ENCODE measurements at regions not wholly inside any gene's neighbourhood (a gene's known extent, or its start where the extent isn't known, plus 50 kb on each side); places are given as distances from the start of the nearest gene placed in this dataset.

DNA sequence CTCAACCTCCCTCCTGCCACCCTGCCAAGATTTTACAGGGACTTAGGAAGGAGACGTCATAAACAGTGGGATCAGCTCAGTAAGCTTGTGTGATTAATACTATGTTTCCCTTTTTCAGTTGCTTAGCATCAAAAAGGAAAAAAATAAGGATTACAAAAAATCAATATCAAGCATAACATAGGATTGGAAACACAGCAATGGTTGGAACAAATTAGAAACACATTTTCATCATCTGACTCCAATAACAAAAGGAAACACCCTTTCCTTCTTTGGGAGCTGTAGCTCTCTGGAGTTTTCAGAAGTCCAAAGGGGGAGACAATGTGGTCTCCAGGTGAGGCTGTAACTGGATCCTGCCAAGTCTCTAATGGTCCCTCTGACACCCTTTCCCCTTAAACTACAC is 233.4 kb downstream of the B3GLCT start:
- no peak for FAIRE-seq
- no peak for DNase-seq (ENCODE audit: low read depth, low spot score)
- H3K4me1 ChIP-seq (ENCODE audit: control insufficient read depth, extremely low read depth, insufficient read depth, low read length): no peaks in the 10 kb centered on the region
- no peak for TF ChIP-seq EZH2 (IDR thresholded peaks at IDR 0.05; ENCODE audit: low read length)
- TF ChIP-seq, protein P1, sequence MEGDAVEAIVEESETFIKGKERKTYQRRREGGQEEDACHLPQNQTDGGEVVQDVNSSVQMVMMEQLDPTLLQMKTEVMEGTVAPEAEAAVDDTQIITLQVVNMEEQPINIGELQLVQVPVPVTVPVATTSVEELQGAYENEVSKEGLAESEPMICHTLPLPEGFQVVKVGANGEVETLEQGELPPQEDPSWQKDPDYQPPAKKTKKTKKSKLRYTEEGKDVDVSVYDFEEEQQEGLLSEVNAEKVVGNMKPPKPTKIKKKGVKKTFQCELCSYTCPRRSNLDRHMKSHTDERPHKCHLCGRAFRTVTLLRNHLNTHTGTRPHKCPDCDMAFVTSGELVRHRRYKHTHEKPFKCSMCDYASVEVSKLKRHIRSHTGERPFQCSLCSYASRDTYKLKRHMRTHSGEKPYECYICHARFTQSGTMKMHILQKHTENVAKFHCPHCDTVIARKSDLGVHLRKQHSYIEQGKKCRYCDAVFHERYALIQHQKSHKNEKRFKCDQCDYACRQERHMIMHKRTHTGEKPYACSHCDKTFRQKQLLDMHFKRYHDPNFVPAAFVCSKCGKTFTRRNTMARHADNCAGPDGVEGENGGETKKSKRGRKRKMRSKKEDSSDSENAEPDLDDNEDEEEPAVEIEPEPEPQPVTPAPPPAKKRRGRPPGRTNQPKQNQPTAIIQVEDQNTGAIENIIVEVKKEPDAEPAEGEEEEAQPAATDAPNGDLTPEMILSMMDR (optimal IDR thresholded peaks at IDR 0.05 in 1 of 3, IDR thresholded peaks at IDR 0.05 in 1 of 3, conservative IDR thresholded peaks at IDR 0.05 in 1 of 3; ENCODE audit: extremely low read depth in 1 of 3, insufficient read depth in 2 of 3, low read length in 3 of 3): no peak
- no peaks in the 10 kb centered on the region for H3K9me3 ChIP-seq (ENCODE audit: control insufficient read depth, low read depth, low read length)
- H3K4me2 ChIP-seq (ENCODE audit: control insufficient read depth, extremely low read depth, insufficient read depth, low read depth, low read length): no peak overlapping the region
- peaks cover 2% of the 10 kb centered on the region for H3K27me3 ChIP-seq (ENCODE audit: control insufficient read depth, extremely low read depth, insufficient read depth, low read length)
- no peaks in the 10 kb centered on the region for H3K36me3 ChIP-seq (ENCODE audit: control insufficient read depth in 2 of 2, extremely low read depth in 1 of 2, insufficient read depth in 2 of 2, low read length in 2 of 2)
- no peak overlapping the region for H2AFZ ChIP-seq (ENCODE audit: control insufficient read depth, low read length)
- dilution Hi-C loops (cut with MboI; ENCODE audit: extremely low pct_ligation_motif_present, low sequenced_read_pairs): no loop called here
- no peaks in the 10 kb centered on the region for H3K9me1 ChIP-seq (ENCODE audit: control insufficient read depth, extremely low read depth, insufficient read depth, low read length)
- no peak overlapping the region for H3K27ac ChIP-seq (ENCODE audit: control insufficient read depth, insufficient read depth, low read length)
- no peak overlapping the region for H3K4me3 ChIP-seq (ENCODE audit: control insufficient read depth in 2 of 3, extremely low read depth in 1 of 3, insufficient read depth in 2 of 3, low read depth in 1 of 3, low read length in 3 of 3)
- H4K20me1 ChIP-seq (ENCODE audit: control insufficient read depth, extremely low read depth, insufficient read depth, low read length): no peaks in the 10 kb centered on the region
- H3K9ac ChIP-seq (ENCODE audit: control insufficient read depth, extremely low read depth, insufficient read depth, low read length): no peak overlapping the region
- no peaks in the 10 kb centered on the region for H3K79me2 ChIP-seq (ENCODE audit: control insufficient read depth, insufficient read depth, low read length)

DNA sequence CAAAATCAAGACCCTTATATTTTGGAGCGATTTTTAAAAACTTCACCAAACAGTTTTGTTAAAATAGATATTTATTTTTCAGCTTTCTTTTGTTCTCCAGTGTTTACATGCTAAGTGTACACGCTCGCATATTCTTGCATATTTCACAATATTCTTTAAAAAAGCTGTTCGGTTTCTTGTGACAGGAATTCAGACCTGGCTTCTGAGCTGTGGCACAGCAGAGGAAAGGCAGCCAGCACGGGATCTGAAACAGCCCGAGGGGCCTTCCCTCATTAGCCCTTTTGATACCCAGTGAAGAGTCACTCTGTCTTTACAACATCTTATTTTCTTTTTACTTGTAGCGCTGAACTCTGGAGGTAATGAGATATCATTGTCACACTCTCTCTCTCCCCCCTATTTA is 234.0 kb downstream of the B3GLCT start:
- no peak overlapping the region for H3K4me3 ChIP-seq (ENCODE audit: control insufficient read depth in 2 of 3, extremely low read depth in 1 of 3, insufficient read depth in 2 of 3, low read depth in 1 of 3, low read length in 3 of 3)
- H3K9me1 ChIP-seq (ENCODE audit: control insufficient read depth, extremely low read depth, insufficient read depth, low read length): no peaks in the 10 kb centered on the region
- FAIRE-seq: no peak
- H3K4me1 ChIP-seq (ENCODE audit: control insufficient read depth, extremely low read depth, insufficient read depth, low read length): no peaks in the 10 kb centered on the region
- no peaks in the 10 kb centered on the region for H3K9me3 ChIP-seq (ENCODE audit: control insufficient read depth, low read depth, low read length)
- no peak overlapping the region for H3K27ac ChIP-seq (ENCODE audit: control insufficient read depth, insufficient read depth, low read length)
- H3K9ac ChIP-seq (ENCODE audit: control insufficient read depth, extremely low read depth, insufficient read depth, low read length): no peak overlapping the region
- no peaks in the 10 kb centered on the region for H4K20me1 ChIP-seq (ENCODE audit: control insufficient read depth, extremely low read depth, insufficient read depth, low read length)
- H3K27me3 ChIP-seq (ENCODE audit: control insufficient read depth, extremely low read depth, insufficient read depth, low read length): peaks cover 2% of the 10 kb centered on the region
- H3K4me2 ChIP-seq (ENCODE audit: control insufficient read depth, extremely low read depth, insufficient read depth, low read depth, low read length): no peak overlapping the region
- TF ChIP-seq EZH2 (IDR thresholded peaks at IDR 0.05; ENCODE audit: low read length): no peak
- TF ChIP-seq, protein P1 (optimal IDR thresholded peaks at IDR 0.05 in 1 of 3, IDR thresholded peaks at IDR 0.05 in 1 of 3, conservative IDR thresholded peaks at IDR 0.05 in 1 of 3; ENCODE audit: extremely low read depth in 1 of 3, insufficient read depth in 2 of 3, low read length in 3 of 3): no peak
- no peaks in the 10 kb centered on the region for H3K79me2 ChIP-seq (ENCODE audit: control insufficient read depth, insufficient read depth, low read length)
- H3K36me3 ChIP-seq (ENCODE audit: control insufficient read depth in 2 of 2, extremely low read depth in 1 of 2, insufficient read depth in 2 of 2, low read length in 2 of 2): no peaks in the 10 kb centered on the region
- dilution Hi-C loops (cut with MboI; ENCODE audit: extremely low pct_ligation_motif_present, low sequenced_read_pairs): no loop called here
- H2AFZ ChIP-seq (ENCODE audit: control insufficient read depth, low read length): no peak overlapping the region
- DNase-seq (ENCODE audit: low read depth, low spot score): no peak

Measured in keratinocyte (primary cell).